ENCODE measurements at regions not wholly inside any gene's neighbourhood (a gene's known extent, or its start where the extent isn't known, plus 50 kb on each side); places are given as distances from the start of the nearest gene placed in this dataset.

DNA sequence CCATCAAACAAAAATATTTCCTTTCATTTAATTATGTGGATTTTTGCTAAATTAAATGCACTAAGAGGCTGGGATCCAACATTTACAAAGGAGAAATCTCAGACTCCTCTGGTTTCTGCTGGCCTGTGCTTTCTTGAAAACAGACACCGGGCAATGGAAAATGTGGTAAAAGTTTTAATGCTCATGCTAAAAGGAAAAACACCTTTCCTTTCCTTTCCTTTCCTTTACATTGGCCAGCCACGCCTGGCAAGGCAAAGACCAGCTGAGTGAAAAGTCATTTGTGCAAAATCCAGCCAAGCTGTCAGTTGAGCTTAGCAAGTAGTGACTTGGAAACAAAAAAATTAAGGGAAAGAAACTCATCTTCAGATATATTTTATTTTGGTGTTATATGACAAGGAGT is 240.3 kb downstream of the LACC1 start:
- TF ChIP-seq POLR2AphosphoS5 (IDR thresholded peaks at IDR 0.05) (no peak), POLR2A (IDR thresholded peaks at IDR 0.05) (no peak)
- TF ChIP-seq, protein P1, sequence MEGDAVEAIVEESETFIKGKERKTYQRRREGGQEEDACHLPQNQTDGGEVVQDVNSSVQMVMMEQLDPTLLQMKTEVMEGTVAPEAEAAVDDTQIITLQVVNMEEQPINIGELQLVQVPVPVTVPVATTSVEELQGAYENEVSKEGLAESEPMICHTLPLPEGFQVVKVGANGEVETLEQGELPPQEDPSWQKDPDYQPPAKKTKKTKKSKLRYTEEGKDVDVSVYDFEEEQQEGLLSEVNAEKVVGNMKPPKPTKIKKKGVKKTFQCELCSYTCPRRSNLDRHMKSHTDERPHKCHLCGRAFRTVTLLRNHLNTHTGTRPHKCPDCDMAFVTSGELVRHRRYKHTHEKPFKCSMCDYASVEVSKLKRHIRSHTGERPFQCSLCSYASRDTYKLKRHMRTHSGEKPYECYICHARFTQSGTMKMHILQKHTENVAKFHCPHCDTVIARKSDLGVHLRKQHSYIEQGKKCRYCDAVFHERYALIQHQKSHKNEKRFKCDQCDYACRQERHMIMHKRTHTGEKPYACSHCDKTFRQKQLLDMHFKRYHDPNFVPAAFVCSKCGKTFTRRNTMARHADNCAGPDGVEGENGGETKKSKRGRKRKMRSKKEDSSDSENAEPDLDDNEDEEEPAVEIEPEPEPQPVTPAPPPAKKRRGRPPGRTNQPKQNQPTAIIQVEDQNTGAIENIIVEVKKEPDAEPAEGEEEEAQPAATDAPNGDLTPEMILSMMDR (IDR thresholded peaks at IDR 0.05): no peak

All from sigmoid colon (tissue), 4 donors.